DND-41 (cell line): ENCODE measurements at regions not wholly inside any gene's neighbourhood (a gene's known extent, or its start where the extent isn't known, plus 50 kb on each side); places are given as distances from the start of the nearest gene placed in this dataset.

Experiments
- EZH2 ChIP-seq: IDR thresholded peaks from 3 replicates; pipeline ENCODE4 v1.6.1; 2012; ENCODE audit warnings: borderline replicate concordance, low read depth, mild to moderate bottlenecking, moderate library complexity, low read length, inconsistent platforms; ENCODE audit not compliant: severe bottlenecking
- TF ChIP-seq, protein P1 (sequence below): IDR thresholded peaks from 2 replicates; pipeline ENCODE4 v1.5.1; 2012; ENCODE audit warnings: borderline replicate concordance, low read length, moderate library complexity, mild to moderate bottlenecking; ENCODE audit not compliant: poor library complexity, severe bottlenecking; ENCODE audit errors: extremely low read depth

DNA sequence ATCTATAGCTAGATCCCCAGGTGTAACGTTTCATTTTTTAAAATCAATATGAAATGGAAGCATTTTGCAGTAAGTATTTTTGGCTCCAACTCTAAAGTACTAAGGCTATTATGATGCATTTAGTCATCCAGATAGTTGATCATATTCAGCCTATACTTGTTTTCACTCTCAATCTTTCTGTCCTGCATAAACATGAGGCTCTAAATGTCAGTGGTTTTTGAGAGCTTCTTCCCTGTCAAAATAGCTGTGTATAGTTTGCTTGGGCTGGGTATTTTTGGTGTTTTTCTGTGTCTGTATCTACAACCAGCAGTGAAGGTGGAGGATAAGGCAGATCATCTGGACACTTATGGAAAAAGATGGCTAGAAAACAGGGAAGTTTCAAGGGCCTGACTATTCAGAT lies 128.0 kb downstream of the LRRN1 start:
- TF ChIP-seq, protein P1, sequence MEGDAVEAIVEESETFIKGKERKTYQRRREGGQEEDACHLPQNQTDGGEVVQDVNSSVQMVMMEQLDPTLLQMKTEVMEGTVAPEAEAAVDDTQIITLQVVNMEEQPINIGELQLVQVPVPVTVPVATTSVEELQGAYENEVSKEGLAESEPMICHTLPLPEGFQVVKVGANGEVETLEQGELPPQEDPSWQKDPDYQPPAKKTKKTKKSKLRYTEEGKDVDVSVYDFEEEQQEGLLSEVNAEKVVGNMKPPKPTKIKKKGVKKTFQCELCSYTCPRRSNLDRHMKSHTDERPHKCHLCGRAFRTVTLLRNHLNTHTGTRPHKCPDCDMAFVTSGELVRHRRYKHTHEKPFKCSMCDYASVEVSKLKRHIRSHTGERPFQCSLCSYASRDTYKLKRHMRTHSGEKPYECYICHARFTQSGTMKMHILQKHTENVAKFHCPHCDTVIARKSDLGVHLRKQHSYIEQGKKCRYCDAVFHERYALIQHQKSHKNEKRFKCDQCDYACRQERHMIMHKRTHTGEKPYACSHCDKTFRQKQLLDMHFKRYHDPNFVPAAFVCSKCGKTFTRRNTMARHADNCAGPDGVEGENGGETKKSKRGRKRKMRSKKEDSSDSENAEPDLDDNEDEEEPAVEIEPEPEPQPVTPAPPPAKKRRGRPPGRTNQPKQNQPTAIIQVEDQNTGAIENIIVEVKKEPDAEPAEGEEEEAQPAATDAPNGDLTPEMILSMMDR: no peak
- TF ChIP-seq EZH2: no peak
